ENCODE measurements at regions not wholly inside any gene's neighbourhood (a gene's known extent, or its start where the extent isn't known, plus 50 kb on each side); places are given as distances from the start of the nearest gene placed in this dataset.

GRCh38 chr3:197368330-197368729 lies 69.9 kb upstream of the DLG1 start:
- in situ Hi-C loops (cut with MboI; ENCODE audit: low sequenced_read_pairs in 4 of 4) (no loop called here), intact Hi-C loops (cut with DNase I; ENCODE audit: low total_unique reads) (no loop called here)
- Histone ChIP-seq H3K4me3 (no peak overlapping the region), H3K4me1 (peaks cover 0 to 6% of the 10 kb centered on the region in 2 donors), H3K36me3 (no peaks in the 10 kb centered on the region), H3K27ac (no peak overlapping the region), H3K9me3 (no peaks in the 10 kb centered on the region), H3K27me3 (no peaks in the 10 kb centered on the region)
- ATAC-seq (no peak), DNase-seq (no peak)
- TF ChIP-seq, protein P1, sequence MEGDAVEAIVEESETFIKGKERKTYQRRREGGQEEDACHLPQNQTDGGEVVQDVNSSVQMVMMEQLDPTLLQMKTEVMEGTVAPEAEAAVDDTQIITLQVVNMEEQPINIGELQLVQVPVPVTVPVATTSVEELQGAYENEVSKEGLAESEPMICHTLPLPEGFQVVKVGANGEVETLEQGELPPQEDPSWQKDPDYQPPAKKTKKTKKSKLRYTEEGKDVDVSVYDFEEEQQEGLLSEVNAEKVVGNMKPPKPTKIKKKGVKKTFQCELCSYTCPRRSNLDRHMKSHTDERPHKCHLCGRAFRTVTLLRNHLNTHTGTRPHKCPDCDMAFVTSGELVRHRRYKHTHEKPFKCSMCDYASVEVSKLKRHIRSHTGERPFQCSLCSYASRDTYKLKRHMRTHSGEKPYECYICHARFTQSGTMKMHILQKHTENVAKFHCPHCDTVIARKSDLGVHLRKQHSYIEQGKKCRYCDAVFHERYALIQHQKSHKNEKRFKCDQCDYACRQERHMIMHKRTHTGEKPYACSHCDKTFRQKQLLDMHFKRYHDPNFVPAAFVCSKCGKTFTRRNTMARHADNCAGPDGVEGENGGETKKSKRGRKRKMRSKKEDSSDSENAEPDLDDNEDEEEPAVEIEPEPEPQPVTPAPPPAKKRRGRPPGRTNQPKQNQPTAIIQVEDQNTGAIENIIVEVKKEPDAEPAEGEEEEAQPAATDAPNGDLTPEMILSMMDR (IDR thresholded peaks at IDR 0.05 in 4 of 5, conservative IDR thresholded peaks at IDR 0.05 in 1 of 5): no peak
- TF ChIP-seq POLR2A (IDR thresholded peaks at IDR 0.05): no peak

- TF ChIP-seq POLR2A (IDR thresholded peaks at IDR 0.05): no peak
- TF ChIP-seq, protein P1 (IDR thresholded peaks at IDR 0.05 in 4 of 5, conservative IDR thresholded peaks at IDR 0.05 in 1 of 5): no peak
- ATAC-seq (no peak), DNase-seq (no peak)
- Histone ChIP-seq H3K4me3 (no peak overlapping the region), H3K4me1 (peaks cover 0 to 6% of the 10 kb centered on the region in 2 donors), H3K27ac (no peak overlapping the region), H3K27me3 (no peaks in the 10 kb centered on the region), H3K9me3 (no peaks in the 10 kb centered on the region), H3K36me3 (no peaks in the 10 kb centered on the region)
- in situ Hi-C loops (cut with MboI; ENCODE audit: low sequenced_read_pairs in 4 of 4) (no loop called here), intact Hi-C loops (cut with DNase I; ENCODE audit: low total_unique reads) (no loop called here)
These were observed 68.8 kb upstream of the DLG1 start for GRCh38 chr3:197367081-197367780.

DNA sequence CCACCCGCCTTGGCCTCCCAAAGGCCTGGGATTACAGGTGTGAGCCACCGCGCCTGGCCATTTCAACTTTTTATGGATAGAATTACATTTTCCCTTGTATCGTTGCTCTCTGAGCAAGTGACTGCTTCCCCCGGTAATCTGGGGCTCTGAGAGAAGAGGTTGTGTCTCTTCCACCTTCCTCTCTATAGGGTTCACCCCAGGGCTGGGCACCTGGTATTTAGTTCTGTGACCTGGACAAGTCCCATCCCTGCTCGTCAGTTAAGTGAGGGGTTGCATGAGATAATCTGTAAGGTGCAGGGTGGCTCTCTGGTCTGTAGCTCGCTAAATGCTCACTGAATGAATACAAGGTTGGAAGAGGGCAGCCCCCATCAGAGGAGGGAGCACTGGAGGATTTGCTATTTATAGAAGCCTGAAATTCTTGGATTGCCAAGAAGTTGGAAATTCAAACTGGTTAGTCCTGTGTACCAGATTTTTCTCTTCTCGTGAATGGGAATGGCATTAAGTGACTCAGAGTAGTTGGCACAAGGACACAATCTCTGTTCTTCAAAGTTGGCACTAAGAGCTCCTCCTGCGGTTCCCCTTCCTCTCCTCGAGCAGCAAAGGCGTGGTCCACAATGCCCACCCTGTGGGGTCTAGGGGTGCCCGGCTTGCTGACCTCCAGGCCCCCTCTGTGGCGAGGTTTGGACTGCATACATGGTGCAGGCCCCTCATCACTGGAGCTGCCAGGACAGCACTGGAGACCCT lies 68.1 kb upstream of the DLG1 start:
- no peak overlapping the region for H3K27ac ChIP-seq
- H3K4me3 ChIP-seq: no peak overlapping the region
- H3K9me3 ChIP-seq: no peaks in the 10 kb centered on the region
- no peaks in the 10 kb centered on the region for H3K27me3 ChIP-seq
- no peaks in the 10 kb centered on the region for H3K36me3 ChIP-seq
- peaks cover 0 to 6% of the 10 kb centered on the region in 2 donors for H3K4me1 ChIP-seq
- ATAC-seq (no peak), DNase-seq (no peak)
- in situ Hi-C loops (cut with MboI; ENCODE audit: low sequenced_read_pairs in 4 of 4): no loop called here
- intact Hi-C loops (cut with DNase I; ENCODE audit: low total_unique reads): no loop called here
- no peak for TF ChIP-seq POLR2A (IDR thresholded peaks at IDR 0.05)
- TF ChIP-seq, protein P1 (IDR thresholded peaks at IDR 0.05 in 4 of 5, conservative IDR thresholded peaks at IDR 0.05 in 1 of 5): no peak

- in situ Hi-C loops (cut with MboI; ENCODE audit: low sequenced_read_pairs in 4 of 4) (no loop called here), intact Hi-C loops (cut with DNase I; ENCODE audit: low total_unique reads) (no loop called here)
- no peak for DNase-seq
- peaks cover 0 to 6% of the 10 kb centered on the region in 2 donors for H3K4me1 ChIP-seq
- no peaks in the 10 kb centered on the region for H3K27me3 ChIP-seq
- no peak overlapping the region for H3K4me3 ChIP-seq
- ATAC-seq: no peak
- H3K27ac ChIP-seq: no peak overlapping the region
- no peaks in the 10 kb centered on the region for H3K36me3 ChIP-seq
- TF ChIP-seq, protein P1 (IDR thresholded peaks at IDR 0.05 in 4 of 5, conservative IDR thresholded peaks at IDR 0.05 in 1 of 5): no peak
- no peak for TF ChIP-seq POLR2A (IDR thresholded peaks at IDR 0.05)
- H3K9me3 ChIP-seq: no peaks in the 10 kb centered on the region
These were observed 67.2 kb upstream of the DLG1 start for GRCh38 chr3:197365586-197365985.

All from gastrocnemius medialis (tissue), 4 donors.